WTC11 (cell line): ENCODE measurements at regions not wholly inside any gene's neighbourhood (a gene's known extent, or its start where the extent isn't known, plus 50 kb on each side); places are given as distances from the start of the nearest gene placed in this dataset.

Experiments
- ATAC-seq: fragments of 200-7000 bp; cut with Tn5 transposase; 2 replicates; pipeline ENCODE4 v1.10.0; 2021; ENCODE audit warnings: mild to moderate bottlenecking, moderate library complexity
- CTCF ChIA-PET: fragments of 300-600 bp; sonication (Branson Sonifier 250); formaldehyde crosslinking; loops from one replicate; lab custom pipeline; 2021; ENCODE audit warnings: antibody characterized with exemption; lab: Charles Lee
- POLR2A ChIA-PET: fragments of 350-600 bp; sonication (Branson Sonifier 250); formaldehyde crosslinking; loops from one replicate; lab custom pipeline; 2021; ENCODE audit warnings: antibody characterized with exemption; lab: Charles Lee
- DNase-seq: peaks from one replicate; pipeline ENCODE4 v3.0.0; 2021; ENCODE audit warnings: low spot score
- H3K27ac Mint-ChIP-seq: 2 replicates; pipeline ENCODE4 v1.8.0; 2021; ENCODE audit warnings: mixed read lengths
- H3K27me3 Mint-ChIP-seq: 2 replicates; pipeline ENCODE4 v1.8.0; 2021; ENCODE audit warnings: low read depth, mild to moderate bottlenecking, moderate library complexity, mixed read lengths
- H3K36me3 Mint-ChIP-seq: 2 replicates; pipeline ENCODE4 v1.8.0; 2021; ENCODE audit warnings: mixed read lengths
- H3K4me1 Mint-ChIP-seq: 2 replicates; pipeline ENCODE4 v1.8.0; 2022; ENCODE audit warnings: mixed read lengths
- H3K4me3 Mint-ChIP-seq: 2 replicates; pipeline ENCODE4 v1.8.0; 2021; ENCODE audit warnings: mild to moderate bottlenecking, moderate library complexity, mixed read lengths
- H3K9me3 Mint-ChIP-seq: 2 replicates; pipeline ENCODE4 v1.8.0; 2021; ENCODE audit warnings: mixed read lengths
- ATF1 ChIP-seq: sonication (generic); formaldehyde crosslinking; IDR thresholded peaks from 2 replicates; pipeline ENCODE4 v1.8.1; 2023; ENCODE audit warnings: mild to moderate bottlenecking, moderate library complexity, missing genetic modification reagents
- EMX1 ChIP-seq: fragments of 250-450 bp; sonication (Bioruptor Pico); IDR thresholded peaks from 2 replicates; pipeline ENCODE4 v1.8.0; 2021; ENCODE audit warnings: mild to moderate bottlenecking
- ESRRA ChIP-seq: sonication (generic); formaldehyde crosslinking; IDR thresholded peaks from 2 replicates; pipeline ENCODE4 v1.8.1; 2022; ENCODE audit warnings: mild to moderate bottlenecking, missing genetic modification reagents, borderline replicate concordance
- FOXJ3 ChIP-seq: sonication (generic); formaldehyde crosslinking; IDR thresholded peaks from 2 replicates; pipeline ENCODE4 v1.9.0; 2021; ENCODE audit warnings: missing genetic modification reagents, mild to moderate bottlenecking, borderline replicate concordance
- IRF2 ChIP-seq: sonication (generic); formaldehyde crosslinking; IDR thresholded peaks from 2 replicates; pipeline ENCODE4 v1.8.0; 2022; ENCODE audit warnings: low read depth, missing genetic modification reagents, borderline replicate concordance
- JAZF1 ChIP-seq: fragments of 250-450 bp; sonication (Bioruptor Pico); IDR thresholded peaks from 2 replicates; pipeline ENCODE4 v1.9.0; 2021; ENCODE audit warnings: moderate library complexity, mild to moderate bottlenecking, inconsistent platforms
- MXD4 ChIP-seq: fragments of 250-450 bp; sonication (Bioruptor Pico); IDR thresholded peaks from 2 replicates; pipeline ENCODE4 v1.8.0; 2021; ENCODE audit warnings: mild to moderate bottlenecking, moderate library complexity, borderline replicate concordance
- NFATC4 ChIP-seq: fragments of 250-450 bp; sonication (Bioruptor Pico); IDR thresholded peaks from 2 replicates; pipeline ENCODE4 v1.9.0; 2021; ENCODE audit warnings: mild to moderate bottlenecking
- NFE2L1 ChIP-seq: sonication (generic); formaldehyde crosslinking; IDR thresholded peaks from 2 replicates; pipeline ENCODE4 v1.8.1; 2023; ENCODE audit warnings: missing genetic modification reagents
- NFYB ChIP-seq: sonication (generic); formaldehyde crosslinking; conservative IDR thresholded peaks from 2 replicates; pipeline ENCODE4 v1.8.0; 2022; ENCODE audit warnings: low read depth, missing genetic modification reagents
- OVOL2 ChIP-seq: fragments of 250-450 bp; sonication (Bioruptor Pico); IDR thresholded peaks from 2 replicates; pipeline ENCODE4 v1.9.0; 2021; ENCODE audit warnings: mild to moderate bottlenecking, borderline replicate concordance
- PRRX2 ChIP-seq: fragments of 250-450 bp; sonication (Bioruptor Pico); IDR thresholded peaks from 2 replicates; pipeline ENCODE4 v1.8.0; 2021; ENCODE audit warnings: mild to moderate bottlenecking
- RELA ChIP-seq: sonication (generic); formaldehyde crosslinking; IDR thresholded peaks from 2 replicates; pipeline ENCODE4 v1.8.1; 2022; ENCODE audit warnings: missing genetic modification reagents, mild to moderate bottlenecking, borderline replicate concordance
- RORB ChIP-seq: fragments of 250-450 bp; sonication (Bioruptor Pico); IDR thresholded peaks from 2 replicates; pipeline ENCODE4 v1.9.0; 2021; ENCODE audit warnings: mild to moderate bottlenecking
- SMAD4 ChIP-seq: sonication (generic); formaldehyde crosslinking; IDR thresholded peaks from 2 replicates; pipeline ENCODE4 v1.8.0; 2022; ENCODE audit warnings: mild to moderate bottlenecking, missing genetic modification reagents
- SP1 ChIP-seq: sonication (generic); formaldehyde crosslinking; conservative IDR thresholded peaks from 2 replicates; pipeline ENCODE4 v1.8.1; 2022; ENCODE audit warnings: missing genetic modification reagents
- TCF7 ChIP-seq: sonication (generic); formaldehyde crosslinking; IDR thresholded peaks from 2 replicates; pipeline ENCODE4 v1.8.0; 2022; ENCODE audit warnings: mild to moderate bottlenecking, low read depth, missing genetic modification reagents, moderate library complexity
- TEAD4 ChIP-seq: sonication (generic); formaldehyde crosslinking; IDR thresholded peaks from 2 replicates; pipeline ENCODE4 v1.8.0; 2022; ENCODE audit warnings: mild to moderate bottlenecking, missing genetic modification reagents
- TP53 ChIP-seq: sonication (generic); formaldehyde crosslinking; IDR thresholded peaks from 2 replicates; pipeline ENCODE4 v1.8.1; 2023; ENCODE audit warnings: mild to moderate bottlenecking, missing genetic modification reagents
- ZBTB21 ChIP-seq: sonication (generic); formaldehyde crosslinking; IDR thresholded peaks from 2 replicates; pipeline ENCODE4 v1.8.1; 2023; ENCODE audit warnings: mild to moderate bottlenecking, missing genetic modification reagents, borderline replicate concordance
- ZNF219 ChIP-seq: sonication (generic); formaldehyde crosslinking; IDR thresholded peaks from 2 replicates; pipeline ENCODE4 v1.8.0; 2023; ENCODE audit warnings: missing genetic modification reagents, mild to moderate bottlenecking, borderline replicate concordance
- ZNF416 ChIP-seq: fragments of 250-450 bp; sonication (Bioruptor Pico); IDR thresholded peaks from 2 replicates; pipeline ENCODE4 v1.9.0; 2021; ENCODE audit warnings: mild to moderate bottlenecking, inconsistent platforms
- TF ChIP-seq, protein P1 (sequence below): sonication (generic); formaldehyde crosslinking; IDR thresholded peaks from 2 replicates; pipeline ENCODE4 v1.8.1; 2022; ENCODE audit warnings: mild to moderate bottlenecking, missing genetic modification reagents, moderate library complexity, borderline replicate concordance
- TF ChIP-seq, protein P2 (sequence below): sonication (generic); formaldehyde crosslinking; IDR thresholded peaks from 2 replicates; pipeline ENCODE4 v1.8.0; 2023; ENCODE audit warnings: mild to moderate bottlenecking, missing genetic modification reagents
- TF ChIP-seq, protein P3 (sequence below): sonication (generic); formaldehyde crosslinking; IDR thresholded peaks from 2 replicates; pipeline ENCODE4 v1.8.0; 2022; ENCODE audit warnings: mild to moderate bottlenecking, missing genetic modification reagents
- TF ChIP-seq, protein P4 (sequence below): fragments of 250-450 bp; sonication (Bioruptor Pico); IDR thresholded peaks from 2 replicates; pipeline ENCODE4 v1.9.0; 2021; ENCODE audit warnings: mild to moderate bottlenecking, borderline replicate concordance
- TF ChIP-seq, protein P5 (sequence below): sonication (generic); formaldehyde crosslinking; IDR thresholded peaks from 2 replicates; pipeline ENCODE4 v1.8.1; 2022; ENCODE audit warnings: low read depth, mild to moderate bottlenecking, moderate library complexity, missing genetic modification reagents, borderline replicate concordance

DNA sequence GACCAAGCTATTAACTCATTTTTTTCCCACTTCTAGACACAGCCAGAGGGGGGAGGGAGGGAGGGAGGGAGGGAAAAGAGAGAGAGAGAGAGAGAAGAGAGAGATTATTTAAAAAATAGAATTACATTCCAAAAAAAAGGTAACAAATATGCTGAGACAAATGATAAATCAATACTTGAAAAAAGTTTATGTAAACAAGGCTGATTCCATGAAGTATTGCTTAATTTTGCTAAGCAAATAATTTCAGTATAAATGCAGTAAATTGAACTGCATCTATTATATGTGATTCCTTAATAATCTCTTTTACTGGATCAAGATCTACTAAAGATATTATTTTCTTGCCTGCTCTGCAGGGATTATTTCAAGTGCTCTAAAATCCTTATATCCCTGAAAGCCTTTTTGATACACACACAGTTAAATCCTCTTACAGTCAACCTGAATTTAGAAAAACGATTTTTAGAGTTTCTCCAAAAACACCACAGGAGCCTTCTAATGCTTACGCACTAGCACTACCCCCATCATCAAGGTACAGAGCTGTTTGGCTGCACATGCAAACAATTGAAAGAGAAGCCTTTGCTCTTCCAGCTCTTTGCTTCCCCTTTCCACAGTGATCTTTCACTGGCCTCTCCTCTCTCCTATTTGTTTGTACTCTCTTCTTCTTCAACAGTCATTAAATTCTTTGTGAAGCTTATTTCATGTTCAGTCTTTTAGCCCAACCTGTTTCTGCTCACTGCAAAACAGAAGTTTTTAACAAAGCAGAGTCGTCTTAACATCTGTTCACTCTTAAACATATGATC, 426.3 kb upstream of the FAM241A start (continued):
- TF ChIP-seq, protein P1, sequence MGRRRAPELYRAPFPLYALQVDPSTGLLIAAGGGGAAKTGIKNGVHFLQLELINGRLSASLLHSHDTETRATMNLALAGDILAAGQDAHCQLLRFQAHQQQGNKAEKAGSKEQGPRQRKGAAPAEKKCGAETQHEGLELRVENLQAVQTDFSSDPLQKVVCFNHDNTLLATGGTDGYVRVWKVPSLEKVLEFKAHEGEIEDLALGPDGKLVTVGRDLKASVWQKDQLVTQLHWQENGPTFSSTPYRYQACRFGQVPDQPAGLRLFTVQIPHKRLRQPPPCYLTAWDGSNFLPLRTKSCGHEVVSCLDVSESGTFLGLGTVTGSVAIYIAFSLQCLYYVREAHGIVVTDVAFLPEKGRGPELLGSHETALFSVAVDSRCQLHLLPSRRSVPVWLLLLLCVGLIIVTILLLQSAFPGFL (CRISPR knock-in tag), result no peak
- TF ChIP-seq TP53, result no peak
- no peak for TF ChIP-seq RELA
- TF ChIP-seq RORB (CRISPR knock-in tag), result no peak
- no peak for TF ChIP-seq ESRRA
- TF ChIP-seq FOXJ3 (CRISPR knock-in tag), result no peak
- TF ChIP-seq, all 79 proteins: peak for 0

DNA sequence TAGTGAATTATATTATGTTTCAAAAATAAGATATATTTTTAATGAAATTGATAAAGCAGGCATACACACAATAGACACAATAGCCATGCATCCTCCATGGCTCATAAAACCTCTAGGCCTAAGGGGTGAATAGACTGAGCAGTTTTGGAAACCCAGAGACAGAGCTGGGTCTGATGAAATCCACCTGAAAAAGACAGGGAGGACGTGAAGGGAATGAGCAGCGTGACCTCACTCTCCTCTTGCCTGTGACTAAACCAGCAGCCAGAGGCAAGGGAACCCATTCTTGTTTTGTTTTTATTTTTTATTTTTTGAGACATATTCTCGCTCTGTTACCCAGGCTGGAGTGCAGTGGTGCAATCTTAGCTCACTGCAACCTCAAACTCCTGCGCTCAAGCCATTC, 424.4 kb upstream of the FAM241A start:
- H3K9me3 Mint-ChIP-seq, result no peaks in the 10 kb centered on the region
- ATAC-seq, result no peak
- POLR2A ChIA-PET, result no interaction called here

DNA sequence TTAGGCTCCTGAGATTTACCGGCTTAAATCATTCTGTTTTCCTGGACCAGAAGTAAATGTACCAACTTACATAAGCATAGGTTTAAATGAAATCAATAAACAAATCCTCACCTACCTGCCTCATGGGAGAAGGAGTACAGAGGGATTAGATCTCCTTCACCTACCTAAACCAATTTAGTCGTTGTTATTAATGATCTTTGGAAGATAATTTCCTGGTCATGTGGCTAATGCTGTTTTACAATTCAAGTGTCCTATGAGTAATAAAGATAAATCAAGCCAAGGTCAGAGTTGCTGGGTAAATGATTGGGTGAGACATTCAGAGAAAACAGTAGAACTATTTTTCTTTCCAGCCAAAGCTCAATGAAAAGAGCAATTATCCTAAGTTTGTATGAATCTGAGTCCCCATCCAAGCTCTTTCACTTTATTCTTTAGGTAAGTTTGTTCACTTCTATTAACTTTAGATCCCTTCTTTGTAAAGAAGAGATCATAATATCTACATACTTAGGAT, 423.0 kb upstream of the FAM241A start:
- no peak overlapping the region for H3K4me3 Mint-ChIP-seq
- H3K9me3 Mint-ChIP-seq, result no peaks in the 10 kb centered on the region
- H3K27me3 Mint-ChIP-seq, result no peaks in the 10 kb centered on the region
- ChIA-PET CTCF (interaction anchor here (1.7 kb wide), 1 partner anchor 132 kb away, joined by 5 read pairs; no protein-coding TSS in a partner anchor), POLR2A (no interaction called here)
- peaks cover 5% of the 10 kb centered on the region for H3K4me1 Mint-ChIP-seq
- H3K36me3 Mint-ChIP-seq, result no peaks in the 10 kb centered on the region
- ATAC-seq (no peak), DNase-seq (no peak)
- H3K27ac Mint-ChIP-seq, result no peak overlapping the region
- TF ChIP-seq NFE2L1 (CRISPR knock-in tag) (no peak), SMAD4 (no peak), NFATC4 (CRISPR knock-in tag) (no peak), PRRX2 (CRISPR knock-in tag) (no peak), JAZF1 (CRISPR knock-in tag) (no peak), OVOL2 (no peak), NFYB (CRISPR knock-in tag) (no peak)
- TF ChIP-seq, protein P2, sequence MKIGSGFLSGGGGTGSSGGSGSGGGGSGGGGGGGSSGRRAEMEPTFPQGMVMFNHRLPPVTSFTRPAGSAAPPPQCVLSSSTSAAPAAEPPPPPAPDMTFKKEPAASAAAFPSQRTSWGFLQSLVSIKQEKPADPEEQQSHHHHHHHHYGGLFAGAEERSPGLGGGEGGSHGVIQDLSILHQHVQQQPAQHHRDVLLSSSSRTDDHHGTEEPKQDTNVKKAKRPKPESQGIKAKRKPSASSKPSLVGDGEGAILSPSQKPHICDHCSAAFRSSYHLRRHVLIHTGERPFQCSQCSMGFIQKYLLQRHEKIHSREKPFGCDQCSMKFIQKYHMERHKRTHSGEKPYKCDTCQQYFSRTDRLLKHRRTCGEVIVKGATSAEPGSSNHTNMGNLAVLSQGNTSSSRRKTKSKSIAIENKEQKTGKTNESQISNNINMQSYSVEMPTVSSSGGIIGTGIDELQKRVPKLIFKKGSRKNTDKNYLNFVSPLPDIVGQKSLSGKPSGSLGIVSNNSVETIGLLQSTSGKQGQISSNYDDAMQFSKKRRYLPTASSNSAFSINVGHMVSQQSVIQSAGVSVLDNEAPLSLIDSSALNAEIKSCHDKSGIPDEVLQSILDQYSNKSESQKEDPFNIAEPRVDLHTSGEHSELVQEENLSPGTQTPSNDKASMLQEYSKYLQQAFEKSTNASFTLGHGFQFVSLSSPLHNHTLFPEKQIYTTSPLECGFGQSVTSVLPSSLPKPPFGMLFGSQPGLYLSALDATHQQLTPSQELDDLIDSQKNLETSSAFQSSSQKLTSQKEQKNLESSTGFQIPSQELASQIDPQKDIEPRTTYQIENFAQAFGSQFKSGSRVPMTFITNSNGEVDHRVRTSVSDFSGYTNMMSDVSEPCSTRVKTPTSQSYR (CRISPR knock-in tag), result no peak
- TF ChIP-seq, protein P3, sequence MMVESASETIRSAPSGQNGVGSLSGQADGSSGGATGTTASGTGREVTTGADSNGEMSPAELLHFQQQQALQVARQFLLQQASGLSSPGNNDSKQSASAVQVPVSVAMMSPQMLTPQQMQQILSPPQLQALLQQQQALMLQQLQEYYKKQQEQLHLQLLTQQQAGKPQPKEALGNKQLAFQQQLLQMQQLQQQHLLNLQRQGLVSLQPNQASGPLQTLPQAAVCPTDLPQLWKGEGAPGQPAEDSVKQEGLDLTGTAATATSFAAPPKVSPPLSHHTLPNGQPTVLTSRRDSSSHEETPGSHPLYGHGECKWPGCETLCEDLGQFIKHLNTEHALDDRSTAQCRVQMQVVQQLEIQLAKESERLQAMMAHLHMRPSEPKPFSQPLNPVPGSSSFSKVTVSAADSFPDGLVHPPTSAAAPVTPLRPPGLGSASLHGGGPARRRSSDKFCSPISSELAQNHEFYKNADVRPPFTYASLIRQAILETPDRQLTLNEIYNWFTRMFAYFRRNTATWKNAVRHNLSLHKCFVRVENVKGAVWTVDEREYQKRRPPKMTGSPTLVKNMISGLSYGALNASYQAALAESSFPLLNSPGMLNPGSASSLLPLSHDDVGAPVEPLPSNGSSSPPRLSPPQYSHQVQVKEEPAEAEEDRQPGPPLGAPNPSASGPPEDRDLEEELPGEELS (CRISPR knock-in tag), result no peak
- TF ChIP-seq, protein P4, sequence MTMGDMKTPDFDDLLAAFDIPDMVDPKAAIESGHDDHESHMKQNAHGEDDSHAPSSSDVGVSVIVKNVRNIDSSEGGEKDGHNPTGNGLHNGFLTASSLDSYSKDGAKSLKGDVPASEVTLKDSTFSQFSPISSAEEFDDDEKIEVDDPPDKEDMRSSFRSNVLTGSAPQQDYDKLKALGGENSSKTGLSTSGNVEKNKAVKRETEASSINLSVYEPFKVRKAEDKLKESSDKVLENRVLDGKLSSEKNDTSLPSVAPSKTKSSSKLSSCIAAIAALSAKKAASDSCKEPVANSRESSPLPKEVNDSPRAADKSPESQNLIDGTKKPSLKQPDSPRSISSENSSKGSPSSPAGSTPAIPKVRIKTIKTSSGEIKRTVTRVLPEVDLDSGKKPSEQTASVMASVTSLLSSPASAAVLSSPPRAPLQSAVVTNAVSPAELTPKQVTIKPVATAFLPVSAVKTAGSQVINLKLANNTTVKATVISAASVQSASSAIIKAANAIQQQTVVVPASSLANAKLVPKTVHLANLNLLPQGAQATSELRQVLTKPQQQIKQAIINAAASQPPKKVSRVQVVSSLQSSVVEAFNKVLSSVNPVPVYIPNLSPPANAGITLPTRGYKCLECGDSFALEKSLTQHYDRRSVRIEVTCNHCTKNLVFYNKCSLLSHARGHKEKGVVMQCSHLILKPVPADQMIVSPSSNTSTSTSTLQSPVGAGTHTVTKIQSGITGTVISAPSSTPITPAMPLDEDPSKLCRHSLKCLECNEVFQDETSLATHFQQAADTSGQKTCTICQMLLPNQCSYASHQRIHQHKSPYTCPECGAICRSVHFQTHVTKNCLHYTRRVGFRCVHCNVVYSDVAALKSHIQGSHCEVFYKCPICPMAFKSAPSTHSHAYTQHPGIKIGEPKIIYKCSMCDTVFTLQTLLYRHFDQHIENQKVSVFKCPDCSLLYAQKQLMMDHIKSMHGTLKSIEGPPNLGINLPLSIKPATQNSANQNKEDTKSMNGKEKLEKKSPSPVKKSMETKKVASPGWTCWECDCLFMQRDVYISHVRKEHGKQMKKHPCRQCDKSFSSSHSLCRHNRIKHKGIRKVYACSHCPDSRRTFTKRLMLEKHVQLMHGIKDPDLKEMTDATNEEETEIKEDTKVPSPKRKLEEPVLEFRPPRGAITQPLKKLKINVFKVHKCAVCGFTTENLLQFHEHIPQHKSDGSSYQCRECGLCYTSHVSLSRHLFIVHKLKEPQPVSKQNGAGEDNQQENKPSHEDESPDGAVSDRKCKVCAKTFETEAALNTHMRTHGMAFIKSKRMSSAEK (CRISPR knock-in tag), result no peak

More for the DNA sequence above, 424.4 kb upstream of the FAM241A start:
- Mint-ChIP-seq H3K27me3 (no peaks in the 10 kb centered on the region), H3K36me3 (no peaks in the 10 kb centered on the region), H3K4me1 (peaks cover 5% of the 10 kb centered on the region), H3K27ac (no peak overlapping the region), H3K4me3 (no peak overlapping the region)
- CTCF ChIA-PET, result interaction anchor here (1.7 kb wide), 1 partner anchor 134 kb away, joined by 5 read pairs; no protein-coding TSS in a partner anchor
- no peak for DNase-seq
- no peak for TF ChIP-seq RORB (CRISPR knock-in tag)
- TF ChIP-seq ZNF219, result no peak
- no peak for TF ChIP-seq ZNF416 (CRISPR knock-in tag)
- no peak for TF ChIP-seq ZBTB21 (CRISPR knock-in tag)
- TF ChIP-seq TCF7 (CRISPR knock-in tag), result no peak
- no peak for TF ChIP-seq IRF2 (CRISPR knock-in tag)
- no peak for TF ChIP-seq MXD4
- no peak for TF ChIP-seq ESRRA
- TF ChIP-seq, protein P5, sequence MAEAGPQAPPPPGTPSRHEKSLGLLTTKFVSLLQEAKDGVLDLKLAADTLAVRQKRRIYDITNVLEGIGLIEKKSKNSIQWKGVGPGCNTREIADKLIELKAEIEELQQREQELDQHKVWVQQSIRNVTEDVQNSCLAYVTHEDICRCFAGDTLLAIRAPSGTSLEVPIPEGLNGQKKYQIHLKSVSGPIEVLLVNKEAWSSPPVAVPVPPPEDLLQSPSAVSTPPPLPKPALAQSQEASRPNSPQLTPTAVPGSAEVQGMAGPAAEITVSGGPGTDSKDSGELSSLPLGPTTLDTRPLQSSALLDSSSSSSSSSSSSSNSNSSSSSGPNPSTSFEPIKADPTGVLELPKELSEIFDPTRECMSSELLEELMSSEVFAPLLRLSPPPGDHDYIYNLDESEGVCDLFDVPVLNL (CRISPR knock-in tag), result no peak
- no peak for TF ChIP-seq TEAD4
- TF ChIP-seq ATF1 (CRISPR knock-in tag), result no peak
- no peak for TF ChIP-seq EMX1 (CRISPR knock-in tag)
- TF ChIP-seq SP1 (CRISPR knock-in tag), result no peak
